Esophagus (tissue), 2 donors: ENCODE measurements at regions not wholly inside any gene's neighbourhood (a gene's known extent, or its start where the extent isn't known, plus 50 kb on each side); places are given as distances from the start of the nearest gene placed in this dataset.
"Not testable (repeated sequence)": the region's sequence is repeated elsewhere in the genome, so short reads cannot be mapped to it uniquely, and the experiment has no call there.

ENCODE experiments used
- H3K27ac ChIP-seq, 2 donors: one replicate each; pipeline ENCODE4 v1.5.1; 2013; ENCODE audit warnings: low read depth in 2 of 2, mild to moderate bottlenecking in 2 of 2, inconsistent platforms in 1 of 2, low read length in 1 of 2, moderate library complexity in 1 of 2
- H3K27me3 ChIP-seq, 2 donors: one replicate each; pipeline ENCODE4 v1.6.1; 2013; ENCODE audit warnings: low read length in 2 of 2, control low read depth in 1 of 2, mild to moderate bottlenecking in 1 of 2; ENCODE audit not compliant: insufficient read depth in 2 of 2, control insufficient read depth in 1 of 2
- H3K36me3 ChIP-seq, 2 donors: one replicate each; pipeline ENCODE4 v1.6.1; 2013; ENCODE audit warnings: low read length in 1 of 2; ENCODE audit not compliant: control insufficient read depth in 2 of 2, insufficient read depth in 2 of 2
- H3K4me1 ChIP-seq, 2 donors: one replicate each; pipeline ENCODE4 v1.6.1; 2013; ENCODE audit warnings: low read length in 1 of 2; ENCODE audit not compliant: control insufficient read depth in 2 of 2, insufficient read depth in 2 of 2
- H3K4me3 ChIP-seq, 2 donors: one replicate each; pipeline ENCODE4 v1.5.1; 2013; ENCODE audit warnings: low read length in 2 of 2, mild to moderate bottlenecking in 2 of 2, low read depth in 1 of 2, moderate library complexity in 1 of 2
- H3K9me3 ChIP-seq, 2 donors: one replicate each; pipeline ENCODE4 v1.6.1; 2013; ENCODE audit warnings: mild to moderate bottlenecking in 2 of 2, low read depth in 1 of 2, low read length in 1 of 2, moderate library complexity in 1 of 2; ENCODE audit not compliant: control insufficient read depth in 2 of 2, insufficient read depth in 1 of 2
- WGBS, 2 donors: extraction: QIAGEN DNeasy Blood & Tissue Kit; methylation state at CpG; one replicate each; pipeline ENCODE4 v1.1.7; 2013; 5-methylcytosine and 5-hydroxymethylcytosine counted together
- donor health status: healthy with polysubstance abuse.
- donor health status: Bipolar disorder and iron deficiency.

DNA sequence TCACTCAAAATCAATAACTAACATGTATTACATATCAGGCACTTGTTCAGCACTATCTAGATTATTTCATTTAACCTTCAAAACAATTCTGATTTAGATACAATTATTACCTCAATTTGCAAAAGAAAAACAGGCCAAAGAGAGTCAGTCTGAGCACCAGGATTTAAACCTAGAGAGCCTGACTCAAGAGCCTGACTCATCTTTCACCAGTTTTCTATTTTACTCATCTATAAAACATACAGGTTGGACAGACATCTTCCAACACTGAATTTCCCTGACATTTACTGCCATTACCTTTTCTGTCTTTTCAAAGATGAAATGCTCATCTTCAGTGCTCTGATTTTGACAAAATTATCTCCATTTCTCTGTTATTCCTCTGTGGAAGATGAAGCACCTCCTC, 116.5 kb downstream of the MRPL39 start:
- Histone ChIP-seq H3K36me3 (no peaks in the 10 kb centered on the region), H3K4me3 (no peak overlapping the region), H3K4me1 (no peaks in the 10 kb centered on the region), H3K27ac (no peak overlapping the region), H3K27me3 (no peaks in the 10 kb centered on the region), H3K9me3 (no peaks in the 10 kb centered on the region)

- Histone ChIP-seq H3K4me3 (no peak overlapping the region), H3K36me3 (no peaks in the 10 kb centered on the region), H3K27ac (no peak overlapping the region), H3K27me3 (no peaks in the 10 kb centered on the region), H3K4me1 (no peaks in the 10 kb centered on the region), H3K9me3 (no peaks in the 10 kb centered on the region)
- WGBS, 2 donors = 54 to 65% methylated on average over 3 of the region's 3 CpGs
Measured at GRCh38 chr21:25489673-25490072, 117.6 kb downstream of the MRPL39 start.

DNA sequence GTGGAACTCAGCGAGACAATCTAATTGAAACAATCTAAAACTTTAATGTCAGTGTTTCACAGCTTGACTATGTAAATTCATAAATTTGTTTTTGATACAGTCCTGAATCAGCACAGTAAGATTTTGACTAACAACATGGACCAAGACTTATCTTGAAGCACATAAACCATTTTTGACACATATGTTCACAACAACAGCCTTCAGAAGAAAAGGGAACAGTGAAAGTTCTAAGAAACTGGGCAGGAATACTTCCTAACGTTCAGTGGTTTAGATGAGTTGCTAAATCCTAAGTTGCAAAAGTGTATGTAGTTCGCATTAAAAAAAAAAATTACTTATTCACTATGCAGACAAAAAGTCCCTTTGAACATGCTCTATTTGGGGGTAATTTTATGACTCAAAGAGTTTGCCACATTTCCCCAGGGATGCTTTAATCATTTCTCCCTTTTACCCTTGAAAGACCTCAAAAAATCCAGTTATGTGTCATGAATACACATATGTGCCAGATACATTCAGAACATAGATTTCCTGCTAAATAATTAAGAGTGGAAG, 120.2 kb downstream of the MRPL39 start:
- H3K27ac ChIP-seq = no peak overlapping the region
- 72 to 76% methylated on average over 3 of the region's 3 CpGs for WGBS, 2 donors
- H3K4me3 ChIP-seq = no peak overlapping the region
- no peaks in the 10 kb centered on the region for H3K4me1 ChIP-seq
- no peaks in the 10 kb centered on the region for H3K27me3 ChIP-seq
- H3K9me3 ChIP-seq = no peaks in the 10 kb centered on the region
- no peaks in the 10 kb centered on the region for H3K36me3 ChIP-seq

DNA sequence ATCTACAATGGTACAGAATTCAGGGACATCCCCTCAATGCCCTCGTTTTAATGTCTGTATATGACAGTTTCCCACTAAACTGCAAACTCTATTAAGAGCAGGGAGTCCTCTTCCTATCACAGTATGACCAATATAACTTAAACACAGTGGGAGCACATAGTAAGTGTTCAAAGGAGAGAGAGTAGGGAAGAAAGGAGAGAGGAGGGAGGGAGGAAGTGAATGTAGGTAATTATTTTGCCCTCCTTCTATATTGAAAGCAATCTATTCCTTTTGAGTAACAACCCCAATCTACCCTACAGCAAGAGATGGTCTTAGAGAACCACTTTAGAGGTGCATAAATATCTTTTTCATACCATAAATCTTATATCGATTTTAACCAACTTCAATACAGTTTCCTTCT, 121.4 kb downstream of the MRPL39 start:
- no peaks in the 10 kb centered on the region for H3K9me3 ChIP-seq

GRCh38 chr21:25467896-25468295, 139.4 kb downstream of the MRPL39 start:
- no peaks in the 10 kb centered on the region for H3K4me1 ChIP-seq
- H3K27me3 ChIP-seq = no peaks in the 10 kb centered on the region
- H3K36me3 ChIP-seq = no peaks in the 10 kb centered on the region
- peaks cover 0 to 2% of the 10 kb centered on the region in 2 donors for H3K9me3 ChIP-seq
- no peak overlapping the region for H3K27ac ChIP-seq
- no peak overlapping the region for H3K4me3 ChIP-seq

More for the DNA sequence above, 121.4 kb downstream of the MRPL39 start:
- Histone ChIP-seq H3K27ac (no peak overlapping the region), H3K36me3 (no peaks in the 10 kb centered on the region), H3K27me3 (no peaks in the 10 kb centered on the region), H3K4me1 (no peaks in the 10 kb centered on the region), H3K4me3 (no peak overlapping the region)
- WGBS, 2 donors = 58 to 63% methylated on average over 2 of the region's 2 CpGs

GRCh38 chr21:25467071-25467470, 140.2 kb downstream of the MRPL39 start:
- not testable (repeated sequence) for H3K27me3 ChIP-seq, H3K4me1 ChIP-seq, H3K27ac ChIP-seq, H3K9me3 ChIP-seq, H3K4me3 ChIP-seq, H3K36me3 ChIP-seq
- WGBS, 2 donors = 74 to 75% methylated on average over 5 of the region's 5 CpGs

DNA sequence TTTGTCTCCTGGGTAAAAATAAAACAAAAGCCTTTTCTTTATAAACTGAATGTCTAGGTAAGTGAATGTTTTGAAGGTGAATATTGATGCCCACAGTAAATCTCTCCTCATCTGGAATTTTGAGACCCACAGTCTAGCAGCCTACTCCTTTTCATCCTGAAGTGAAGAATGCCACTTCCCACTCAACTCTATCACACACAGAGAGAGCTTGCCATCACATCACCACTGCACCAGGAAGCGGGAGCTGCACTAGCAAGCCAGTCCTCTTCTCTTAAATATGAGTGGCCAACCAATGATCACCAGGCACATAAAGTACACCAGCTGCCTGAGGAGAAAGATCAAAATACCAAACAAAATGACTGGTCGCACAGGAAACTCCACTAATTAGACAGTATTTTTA, 140.8 kb downstream of the MRPL39 start:
- Histone ChIP-seq H3K9me3 (peaks cover 0 to 2% of the 10 kb centered on the region in 2 donors), H3K4me3 (no peak overlapping the region), H3K4me1 (no peaks in the 10 kb centered on the region), H3K36me3 (no peaks in the 10 kb centered on the region), H3K27me3 (no peaks in the 10 kb centered on the region), H3K27ac (no peak overlapping the region)
- WGBS, 2 donors = 84 to 91% methylated on average over 2 of the region's 2 CpGs

DNA sequence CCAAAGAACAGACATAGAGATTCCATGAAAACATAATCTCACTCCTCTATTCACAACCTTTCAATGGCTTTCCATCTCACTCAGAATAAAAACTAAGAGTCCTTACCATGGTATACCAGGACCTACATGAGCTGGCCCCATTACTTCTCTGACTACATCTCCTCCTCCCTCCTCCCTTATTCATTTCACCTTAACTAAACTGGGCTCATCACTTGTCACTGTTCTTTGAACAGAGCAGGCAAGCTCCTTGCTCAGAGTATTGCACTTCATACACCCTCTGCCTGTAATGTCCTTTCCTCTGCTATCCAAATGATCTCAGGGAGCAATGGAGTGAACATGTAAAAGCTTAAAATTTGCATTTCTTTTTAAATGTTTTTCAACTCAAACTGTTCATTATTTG, 142.0 kb downstream of the MRPL39 start:
- Histone ChIP-seq H3K4me1 (no peaks in the 10 kb centered on the region), H3K9me3 (peaks cover 0 to 2% of the 10 kb centered on the region in 2 donors), H3K36me3 (no peaks in the 10 kb centered on the region), H3K27me3 (no peaks in the 10 kb centered on the region), H3K4me3 (no peak overlapping the region), H3K27ac (no peak overlapping the region)

GRCh38 chr21:25464275-25464674, 143.0 kb downstream of the MRPL39 start:
- H3K9me3 ChIP-seq = peaks cover 0 to 2% of the 10 kb centered on the region in 2 donors
- WGBS, 2 donors = 27 to 32% methylated on average over 2 of the region's 2 CpGs
- no peaks in the 10 kb centered on the region for H3K36me3 ChIP-seq
- H3K27me3 ChIP-seq = no peaks in the 10 kb centered on the region
- no peaks in the 10 kb centered on the region for H3K4me1 ChIP-seq
- H3K27ac ChIP-seq = no peak overlapping the region
- no peak overlapping the region for H3K4me3 ChIP-seq

DNA sequence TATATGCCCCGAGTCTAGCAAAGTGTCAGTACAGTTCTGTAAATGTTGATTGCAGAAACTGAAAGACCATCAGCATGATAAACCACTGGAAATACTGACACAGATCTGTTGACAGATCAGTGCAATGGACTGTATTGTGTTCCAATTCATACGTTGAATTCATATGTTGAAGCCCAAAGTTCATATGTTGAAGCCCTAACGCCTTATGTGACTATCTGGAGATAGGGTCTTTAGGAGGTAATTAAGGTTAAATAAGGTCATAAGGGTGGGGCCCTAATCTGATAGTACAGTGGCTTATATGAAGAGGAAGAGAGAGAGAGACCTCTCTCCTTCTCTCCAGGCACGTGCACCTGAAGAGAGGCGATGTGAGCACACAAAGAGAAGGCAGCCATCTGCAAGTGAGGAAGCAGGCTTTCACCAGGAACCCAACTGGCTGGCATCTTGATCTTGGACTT, 144.7 kb downstream of the MRPL39 start:
- Histone ChIP-seq H3K9me3 (no peaks in the 10 kb centered on the region), H3K36me3 (no peaks in the 10 kb centered on the region), H3K27ac (no peak overlapping the region), H3K27me3 (no peaks in the 10 kb centered on the region), H3K4me1 (no peaks in the 10 kb centered on the region), H3K4me3 (no peak overlapping the region)
- 47 to 77% methylated on average over 5 of the region's 5 CpGs for WGBS, 2 donors
